ENCODE measurements at regions not wholly inside any gene's neighbourhood (a gene's known extent, or its start where the extent isn't known, plus 50 kb on each side); places are given as distances from the start of the nearest gene placed in this dataset.

GRCh38 chrX:139081965-139082364 is 370.4 kb upstream of the FGF13 start:
- no peak overlapping the region for H3K4me3 ChIP-seq (ENCODE audit: low read depth, low read length)
- POLR2A ChIA-PET: no interaction called here
- CTCF ChIA-PET: no interaction called here

GRCh38 chrX:139079789-139080188 is 368.3 kb upstream of the FGF13 start:
- ChIA-PET POLR2A (no interaction called here), CTCF (no interaction called here)
- no peak overlapping the region for H3K4me3 ChIP-seq (ENCODE audit: low read depth, low read length)
- no peak for DNase-seq (ENCODE audit: low read depth, low spot score)
- TF ChIP-seq CTCF (IDR thresholded peaks at IDR 0.05; ENCODE audit: insufficient read depth, low read length, missing control alignments): no peak

More at GRCh38 chrX:139081965-139082364, 370.4 kb upstream of the FGF13 start:
- no peak for TF ChIP-seq CTCF (IDR thresholded peaks at IDR 0.05; ENCODE audit: insufficient read depth, low read length, missing control alignments)
- no peak for DNase-seq (ENCODE audit: low read depth, low spot score)

- TF ChIP-seq CTCF (IDR thresholded peaks at IDR 0.05; ENCODE audit: insufficient read depth, low read length, missing control alignments): no peak
- ChIA-PET POLR2A (no interaction called here), CTCF (no interaction called here)
- H3K4me3 ChIP-seq (ENCODE audit: low read depth, low read length): no peak overlapping the region
- DNase-seq (ENCODE audit: low read depth, low spot score): no peak
These were observed 367.3 kb upstream of the FGF13 start for GRCh38 chrX:139078761-139079280.

GRCh38 chrX:139078342-139078741 is 366.8 kb upstream of the FGF13 start:
- H3K4me3 ChIP-seq (ENCODE audit: low read depth, low read length): no peak overlapping the region
- no peak for DNase-seq (ENCODE audit: low read depth, low spot score)
- ChIA-PET CTCF (no interaction called here), POLR2A (no interaction called here)
- no peak for TF ChIP-seq CTCF (IDR thresholded peaks at IDR 0.05; ENCODE audit: insufficient read depth, low read length, missing control alignments)

- H3K4me3 ChIP-seq (ENCODE audit: low read depth, low read length): no peak overlapping the region
- no peak for TF ChIP-seq CTCF (IDR thresholded peaks at IDR 0.05; ENCODE audit: insufficient read depth, low read length, missing control alignments)
- DNase-seq (ENCODE audit: low read depth, low spot score): no peak
- CTCF ChIA-PET: no interaction called here
- POLR2A ChIA-PET: no interaction called here
These were observed 366.0 kb upstream of the FGF13 start for GRCh38 chrX:139077281-139078250.

GRCh38 chrX:139063364-139063763 is 351.8 kb upstream of the FGF13 start:
- POLR2A ChIA-PET: no interaction called here
- CTCF ChIA-PET: no interaction called here
- no peak for DNase-seq (ENCODE audit: low read depth, low spot score)
- no peak for TF ChIP-seq CTCF (IDR thresholded peaks at IDR 0.05; ENCODE audit: insufficient read depth, low read length, missing control alignments)
- no peak overlapping the region for H3K4me3 ChIP-seq (ENCODE audit: low read depth, low read length)
